Hematopoietic multipotent progenitor cell treated with erythropoietin and hydrocortisone succinate and interleukin-3 and kit ligand, for 4 days (in vitro differentiated cells): ENCODE measurements at regions not wholly inside any gene's neighbourhood (a gene's known extent, or its start where the extent isn't known, plus 50 kb on each side); places are given as distances from the start of the nearest gene placed in this dataset.
"Not testable (repeated sequence)": the region's sequence is repeated elsewhere in the genome, so short reads cannot be mapped to it uniquely, and the experiment has no call there.

Source experiments
- DNase-seq: peaks from one replicate; pipeline ENCODE4 v3.0.0-alpha.2; 2015

DNA sequence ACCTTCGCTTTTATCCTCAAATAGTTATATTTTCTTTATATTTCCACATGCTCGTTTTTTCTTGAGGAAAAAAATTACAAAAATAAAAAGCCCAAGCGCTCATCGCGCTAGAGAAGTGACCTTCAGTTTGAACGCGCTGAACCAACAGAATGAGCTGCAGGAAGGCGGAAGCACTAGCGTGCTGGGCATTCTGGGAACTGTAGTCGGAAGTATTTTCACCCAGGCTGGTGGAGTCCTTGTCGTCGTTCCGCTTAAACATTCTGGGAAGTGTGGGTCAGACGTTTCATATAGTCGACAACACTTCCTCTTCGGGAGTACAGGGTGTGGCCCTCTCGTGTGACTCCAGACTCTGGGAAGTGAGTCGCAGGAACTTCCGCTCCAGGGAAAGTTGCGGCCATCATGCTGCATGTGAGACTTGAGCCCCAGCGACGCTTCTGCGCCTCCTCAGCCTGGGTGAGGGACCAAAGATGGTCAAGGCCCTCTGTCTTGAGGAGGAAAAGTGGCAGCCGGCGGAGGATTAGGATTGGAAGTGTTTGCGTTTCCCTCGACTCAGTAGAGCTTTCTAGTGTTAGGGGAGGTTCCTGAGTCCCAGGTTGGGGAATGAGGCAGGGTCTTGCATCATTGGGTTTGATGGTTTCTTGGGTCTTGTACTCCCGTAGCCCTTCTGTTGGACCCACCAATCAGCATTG is 84.1 kb upstream of the GPR39 start:
- DNase-seq: not testable (repeated sequence)

DNA sequence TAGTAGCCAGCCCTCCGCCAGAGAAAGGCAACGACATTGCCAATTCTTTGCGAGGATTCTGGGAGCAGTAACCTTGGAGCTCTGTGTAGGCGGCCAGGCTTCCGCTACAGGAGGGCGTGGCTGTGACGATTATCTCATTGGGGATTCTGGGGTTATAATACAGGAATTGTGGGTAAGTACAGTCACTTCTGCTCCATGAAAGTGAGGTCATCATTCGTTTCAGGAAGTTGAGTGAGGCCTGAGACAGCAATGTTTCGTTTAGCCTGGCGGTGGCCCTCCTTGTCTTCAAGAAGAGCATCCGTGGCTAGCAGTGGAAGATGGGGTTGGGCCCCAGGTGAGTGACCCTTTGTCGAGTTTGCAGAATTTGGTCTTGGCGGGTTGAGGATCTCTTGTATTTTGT is 79.5 kb upstream of the GPR39 start:
- not testable (repeated sequence) for DNase-seq

DNA sequence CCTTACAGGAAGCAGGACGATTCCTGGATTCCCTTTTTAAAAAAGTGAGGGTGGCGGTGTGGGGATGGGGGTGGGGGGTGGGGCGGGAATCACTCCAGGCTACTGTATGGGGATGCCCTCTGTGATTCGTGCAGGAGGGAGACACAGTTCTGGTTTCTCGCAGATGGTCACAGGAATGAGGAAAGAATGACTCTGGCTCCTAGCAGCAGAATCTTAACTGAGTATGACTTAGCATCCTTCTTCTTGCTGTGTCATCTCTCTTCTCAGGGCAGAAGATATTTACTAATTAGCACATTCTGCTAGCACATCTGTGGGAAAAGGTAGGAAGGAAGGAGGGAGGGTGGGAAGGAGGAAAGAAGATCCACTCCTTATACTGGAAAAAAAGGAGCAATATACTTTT is 78.8 kb upstream of the GPR39 start:
- not testable (repeated sequence) for DNase-seq

DNA sequence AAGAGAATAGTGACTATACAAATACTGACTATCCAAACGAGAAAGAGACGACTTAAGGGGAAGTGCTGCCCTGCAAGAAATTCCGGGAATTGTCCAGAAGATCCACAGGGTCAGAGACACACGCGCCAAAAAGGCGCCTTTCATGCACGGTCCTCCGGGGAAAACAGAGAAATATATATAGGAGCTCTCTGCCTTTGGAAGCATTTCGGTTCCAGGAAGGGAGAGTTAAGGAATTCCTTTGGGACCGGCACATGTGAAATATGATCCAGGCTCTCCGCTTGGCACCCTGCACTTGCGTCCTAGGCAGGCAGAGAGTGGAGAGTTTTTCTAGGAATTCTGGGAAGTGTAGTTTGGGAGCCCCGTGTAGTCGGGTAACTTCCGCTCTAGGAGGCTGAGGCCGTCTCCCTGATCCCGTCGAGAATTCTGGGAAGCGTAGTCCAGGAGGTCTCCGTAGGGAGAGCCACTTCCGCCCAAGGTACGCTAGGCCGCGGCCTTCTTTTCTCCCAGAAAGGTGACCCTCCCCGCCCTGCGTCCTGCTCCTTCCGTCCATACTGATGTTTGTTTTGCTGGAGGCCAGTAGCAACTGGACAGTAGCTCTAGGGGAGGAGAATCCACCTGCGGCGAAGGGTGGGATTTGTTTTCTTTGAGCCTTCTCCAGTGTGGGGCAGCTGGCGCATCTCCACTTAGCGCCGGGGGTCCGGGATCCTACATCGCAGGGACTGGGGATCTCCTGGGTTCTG is 69.4 kb upstream of the GPR39 start:
- DNase-seq: peak; percentile 48

DNA sequence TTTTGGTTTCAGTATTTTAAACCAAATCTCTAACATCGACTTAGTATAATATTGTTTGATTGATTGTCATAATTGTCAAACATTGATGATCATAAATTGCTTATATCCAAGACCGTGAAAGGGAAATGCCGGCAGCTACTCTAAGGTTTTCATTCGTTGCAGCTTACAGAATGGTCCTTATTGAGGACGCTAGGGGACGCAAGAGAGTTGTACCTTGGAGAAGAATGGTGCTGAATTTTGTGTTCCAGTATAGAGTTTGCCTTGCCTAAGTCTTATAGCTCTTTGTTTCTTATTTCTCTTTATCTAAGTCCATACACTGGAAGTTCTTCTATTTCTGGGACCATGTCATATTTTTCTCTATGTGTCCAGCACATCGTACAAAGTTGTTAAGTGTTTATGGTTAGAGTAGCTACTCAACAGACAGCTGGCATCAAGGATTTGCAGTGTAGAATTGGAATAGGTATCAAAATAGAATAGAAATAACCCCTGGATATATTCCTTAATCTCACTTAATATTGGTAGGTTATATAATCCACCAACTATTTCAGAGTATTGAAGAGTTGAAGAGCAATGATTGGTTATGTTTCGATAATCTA is 67.4 kb upstream of the GPR39 start:
- peak; percentile 66 for DNase-seq

DNA sequence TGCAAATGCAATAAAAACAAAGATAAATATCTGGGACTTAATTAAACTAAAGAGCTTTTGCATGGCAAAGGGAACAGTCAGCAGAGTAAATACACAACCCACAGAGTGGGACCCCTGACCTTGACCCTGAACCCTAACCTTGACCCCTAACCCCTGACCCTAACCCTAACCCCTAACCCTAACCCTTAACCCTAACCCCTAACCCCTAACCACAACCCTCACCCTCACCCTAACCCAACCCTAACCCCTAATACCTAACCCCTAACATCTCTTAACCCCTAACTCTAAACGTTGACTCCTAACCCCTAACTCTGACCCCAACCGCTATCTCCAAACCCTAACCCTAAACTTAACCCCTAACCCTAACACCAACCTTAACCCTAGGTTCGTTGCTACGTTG is 64.9 kb upstream of the GPR39 start:
- DNase-seq: not testable (repeated sequence)

DNA sequence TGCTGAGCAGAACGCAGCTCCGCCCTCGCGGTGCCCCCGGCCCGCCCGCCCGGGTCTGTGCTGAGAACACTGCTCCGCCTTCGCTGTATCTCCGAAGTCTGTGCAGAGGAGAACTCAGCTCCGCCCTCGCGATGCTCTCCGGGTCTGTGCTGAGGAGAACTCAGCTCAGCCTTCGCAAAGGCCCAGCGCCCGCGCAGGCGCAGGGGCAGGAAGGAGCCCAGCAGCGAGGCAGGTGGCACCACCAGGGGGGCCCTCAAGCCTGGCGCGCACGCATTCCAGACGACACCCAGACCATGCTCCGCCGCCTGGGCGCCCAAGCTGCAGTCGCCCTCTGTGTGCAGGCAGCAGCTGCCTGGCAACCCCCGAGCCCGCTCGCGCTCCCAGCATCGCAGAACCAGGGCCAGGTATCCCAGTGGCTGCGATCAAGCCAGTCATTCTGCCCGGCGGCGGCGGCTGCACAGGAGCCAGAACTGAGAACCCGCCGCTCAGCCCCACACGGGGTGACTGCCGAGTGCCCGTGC is 64.1 kb upstream of the GPR39 start:
- peak; percentile 31 for DNase-seq

DNA sequence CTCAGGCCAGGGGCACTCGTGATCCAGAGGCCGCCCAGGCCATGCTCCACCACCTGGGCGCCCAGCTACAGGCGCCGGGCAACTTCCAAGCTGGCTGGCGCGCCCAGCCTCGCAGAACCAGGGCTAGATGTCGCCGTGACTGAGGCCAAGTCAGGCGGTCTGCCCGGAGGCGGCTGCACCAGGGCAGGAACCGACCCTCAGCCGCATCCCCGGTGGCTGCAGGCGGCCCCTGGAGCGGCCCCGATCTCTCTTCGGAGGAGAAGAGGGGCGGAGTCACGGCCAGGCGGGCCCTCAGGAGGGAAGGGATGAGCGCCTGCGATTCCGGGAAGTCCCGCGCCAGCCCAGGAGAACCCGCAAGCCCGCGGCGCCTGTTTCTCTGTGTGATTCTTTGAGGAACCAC is 63.2 kb upstream of the GPR39 start:
- DNase-seq: not testable (repeated sequence)

DNA sequence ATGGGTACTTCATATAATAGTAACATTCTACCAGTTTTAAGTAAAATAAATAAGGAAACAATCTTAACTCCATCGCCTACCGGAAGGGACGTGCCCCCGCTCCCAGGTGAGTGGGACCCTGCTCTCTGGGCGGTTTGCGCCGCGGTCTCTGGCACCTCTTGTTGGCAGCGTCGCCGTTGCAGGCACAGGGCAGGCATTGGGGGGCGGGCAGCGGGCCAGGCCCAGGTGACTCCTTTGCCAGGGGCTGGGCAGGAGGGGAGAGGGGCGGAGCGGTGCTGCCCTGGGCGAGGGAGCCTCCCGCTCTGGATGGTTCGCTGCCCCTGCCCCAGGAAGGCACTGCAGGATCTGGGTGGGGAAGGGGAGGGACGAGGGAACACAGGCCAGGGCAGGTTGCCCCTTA is 55.6 kb upstream of the GPR39 start:
- not testable (repeated sequence) for DNase-seq

DNA sequence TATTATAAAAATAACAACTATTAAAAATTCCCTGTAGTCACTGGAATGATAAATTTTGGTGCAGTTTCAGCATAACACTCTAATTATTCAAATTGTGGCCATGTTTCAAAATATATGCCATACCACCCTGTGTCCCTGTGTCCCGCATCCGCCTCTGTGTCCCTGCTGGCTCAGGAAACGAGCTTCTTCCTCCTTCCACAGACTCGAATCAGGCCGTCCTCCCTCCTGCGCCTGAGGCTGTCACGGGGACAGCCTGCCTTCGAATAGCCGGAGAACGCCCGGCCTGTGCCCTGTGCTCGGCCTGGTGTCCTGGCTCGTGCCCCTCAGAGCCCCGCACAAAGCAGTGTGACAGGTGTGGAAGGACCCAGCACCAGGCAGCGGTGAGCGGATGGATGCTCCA is 55.1 kb upstream of the GPR39 start:
- DNase-seq: not testable (repeated sequence)

DNA sequence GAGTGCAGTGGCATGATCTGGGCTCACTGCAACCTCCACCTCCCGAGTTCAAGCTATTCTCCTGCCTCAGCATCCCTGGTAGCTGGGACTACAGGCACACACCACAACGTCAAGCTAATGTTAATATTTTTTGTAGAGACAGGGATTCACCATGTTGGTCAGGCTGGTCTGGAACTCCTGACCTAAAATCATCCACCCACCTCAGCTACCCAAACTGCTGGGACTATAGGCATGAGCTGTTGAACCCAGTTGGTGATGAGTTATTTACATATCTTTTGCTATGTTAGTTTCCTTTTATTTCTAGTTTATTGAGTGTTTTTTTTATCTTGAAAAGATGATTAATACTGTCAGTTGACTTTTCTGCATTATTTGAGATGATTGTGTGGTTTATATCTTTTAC is 53.3 kb upstream of the GPR39 start:
- DNase-seq: not testable (repeated sequence)

DNA sequence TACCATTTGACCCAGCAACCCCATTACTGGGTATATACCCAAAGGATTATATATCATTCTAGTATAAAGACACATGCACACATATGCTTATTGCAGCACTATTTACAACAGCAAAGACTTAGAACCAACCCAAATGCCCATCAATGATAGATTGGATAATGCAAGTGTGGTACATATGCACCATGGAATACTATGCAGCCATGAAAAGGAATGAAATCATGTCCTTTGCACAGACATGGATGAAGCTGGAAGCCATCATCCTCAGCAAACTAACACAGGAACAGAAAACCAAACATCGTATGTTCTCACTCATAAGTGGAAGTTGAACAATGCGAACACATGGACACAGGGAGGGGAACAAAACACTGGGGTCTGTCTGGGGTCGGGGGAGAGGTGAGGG is 50.6 kb upstream of the GPR39 start:
- not testable (repeated sequence) for DNase-seq

DNA sequence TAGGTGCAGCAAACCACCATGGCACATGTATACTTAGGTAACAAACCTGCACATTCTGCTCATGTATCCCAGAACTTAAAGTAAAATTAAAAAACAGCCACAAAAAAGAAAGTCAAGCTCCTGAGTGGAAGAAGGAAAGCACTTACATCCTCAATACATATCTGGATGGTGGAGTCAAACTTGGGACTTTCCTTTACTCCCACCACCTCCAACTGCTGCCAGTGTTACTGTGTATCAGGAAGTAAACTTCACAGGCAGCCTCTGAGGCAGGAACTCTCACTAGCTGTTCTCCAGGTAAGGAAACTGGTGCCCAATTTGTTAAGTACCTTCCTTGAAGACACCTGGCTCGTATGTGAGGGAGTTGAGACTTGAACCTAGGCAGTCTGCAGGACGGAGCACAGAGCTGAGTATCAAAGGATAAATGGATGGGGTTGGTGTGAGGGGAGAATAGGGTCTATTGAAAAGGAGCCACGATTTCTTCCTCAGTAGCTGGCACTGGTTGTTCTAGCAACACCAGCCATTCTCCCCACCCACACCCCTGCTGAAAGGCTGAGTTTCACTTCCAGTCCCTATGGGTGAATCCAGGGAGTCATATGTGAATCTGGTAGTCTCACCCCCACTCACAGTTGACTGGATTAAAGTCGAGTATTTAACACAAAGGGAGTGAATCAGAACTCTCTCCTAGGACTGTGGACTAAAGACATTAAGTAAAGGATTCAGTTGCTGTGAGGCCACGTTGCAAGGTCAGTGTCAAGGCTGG is 50.0 kb upstream of the GPR39 start:
- DNase-seq: no peak
